OCI-LY3 (cell line): ENCODE measurements at regions not wholly inside any gene's neighbourhood (a gene's known extent, or its start where the extent isn't known, plus 50 kb on each side); places are given as distances from the start of the nearest gene placed in this dataset.
A peak's percentile ranks its signal among the peaks of the same experiment; 100 is the strongest.

Experiments
- H2AFZ ChIP-seq: fragments of 200-600, 300-600 bp; shearing (Covaris generic); 2 replicates; pipeline ENCODE4 v1.6.0; 2014; ENCODE audit warnings: antibody characterized with exemption, low read depth, low read length
- H3K27ac ChIP-seq: fragments of 200-600, 300-600 bp; sonication (generic); 2 replicates; pipeline ENCODE4 v1.5.1; 2014; ENCODE audit warnings: mild to moderate bottlenecking, low read length, moderate library complexity, mixed read lengths
- H3K27me3 ChIP-seq: fragments of 200-600, 300-600 bp; sonication (generic); 2 replicates; pipeline ENCODE4 v1.6.1; 2014; ENCODE audit warnings: low read depth, low read length, mixed read lengths
- H3K36me3 ChIP-seq: fragments of 200-600, 300-600 bp; sonication (generic); replicated peaks from 2 replicates; pipeline ENCODE3; 2014; ENCODE audit warnings: low read depth, low read length, mixed read lengths
- H3K4me1 ChIP-seq: fragments of 300-600, 200-600 bp; sonication (generic); 2 replicates; pipeline ENCODE4 v1.6.1; 2014; ENCODE audit warnings: low read length, mixed read lengths
- H3K4me2 ChIP-seq: fragments of 200-600, 300-600 bp; sonication (generic); 2 replicates; pipeline ENCODE4 v1.6.1; 2014; ENCODE audit warnings: low read length, mixed read lengths
- H3K4me3 ChIP-seq: fragments of 300-600, 200-600 bp; sonication (generic); 2 replicates; pipeline ENCODE4 v1.5.1; 2014; ENCODE audit warnings: antibody characterized with exemption, mild to moderate bottlenecking, low read length, moderate library complexity
- H3K79me2 ChIP-seq: fragments of 300-600, 200-600 bp; shearing (Covaris generic); 2 replicates; pipeline ENCODE4 v1.6.1; 2014; ENCODE audit warnings: mild to moderate bottlenecking, low read length, mixed read lengths
- H3K9ac ChIP-seq: fragments of 300-600, 200-600 bp; shearing (Covaris generic); 2 replicates; pipeline ENCODE4 v1.6.0; 2014; ENCODE audit warnings: mild to moderate bottlenecking, low read length, moderate library complexity
- H3K9me3 ChIP-seq: fragments of 200-600, 300-600 bp; shearing (Covaris generic); 2 replicates; pipeline ENCODE4 v1.6.1; 2014; ENCODE audit warnings: low read length, mixed read lengths; ENCODE audit not compliant: insufficient read depth
- H4K20me1 ChIP-seq: fragments of 200-600, 300-600 bp; sonication (generic); 2 replicates; pipeline ENCODE4 v1.6.1; 2016; ENCODE audit warnings: low read length, mixed read lengths; ENCODE audit not compliant: insufficient read depth
- EZH2phosphoT487 ChIP-seq: fragments of 200-600 bp; shearing (Covaris generic); IDR thresholded peaks from 2 replicates; pipeline ENCODE4 v1.6.1; 2018; ENCODE audit warnings: antibody characterized with exemption, mixed run types, low read depth
- TF ChIP-seq, protein P1 (sequence below): fragments of 200-600, 300-600 bp; sonication (generic); IDR thresholded peaks from 2 replicates; pipeline ENCODE4 v1.5.1; 2014; ENCODE audit warnings: antibody characterized with exemption, low read length, low read depth

DNA sequence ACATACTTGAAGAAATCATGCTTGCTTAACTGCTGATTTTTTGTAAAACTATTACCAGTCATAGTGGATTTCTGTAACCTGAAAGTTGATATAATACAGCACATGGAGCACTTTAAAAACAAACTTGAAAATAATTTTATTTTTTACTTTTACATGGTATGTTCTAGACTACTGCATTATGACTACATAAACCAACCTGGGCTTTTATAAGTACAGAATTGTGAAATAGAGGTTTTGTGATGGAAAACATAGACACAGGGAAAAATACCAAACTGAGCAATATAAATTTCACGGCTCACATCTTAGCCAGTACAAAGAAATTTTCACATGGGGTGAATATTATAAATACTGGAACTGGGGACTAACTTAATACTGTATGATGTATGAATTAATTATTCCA, 59.3 kb upstream of the CTIF start:
- Histone ChIP-seq H3K36me3 (no peaks in the 10 kb centered on the region), H2AFZ (no peak overlapping the region), H3K27me3 (peaks cover 36% of the 10 kb centered on the region), H3K9ac (no peak overlapping the region), H3K27ac (no peak overlapping the region), H3K79me2 (no peaks in the 10 kb centered on the region), H3K4me1 (no peaks in the 10 kb centered on the region), H3K4me3 (no peak overlapping the region), H4K20me1 (no peaks in the 10 kb centered on the region), H3K4me2 (no peak overlapping the region), H3K9me3 (no peaks in the 10 kb centered on the region)
- TF ChIP-seq, protein P1, sequence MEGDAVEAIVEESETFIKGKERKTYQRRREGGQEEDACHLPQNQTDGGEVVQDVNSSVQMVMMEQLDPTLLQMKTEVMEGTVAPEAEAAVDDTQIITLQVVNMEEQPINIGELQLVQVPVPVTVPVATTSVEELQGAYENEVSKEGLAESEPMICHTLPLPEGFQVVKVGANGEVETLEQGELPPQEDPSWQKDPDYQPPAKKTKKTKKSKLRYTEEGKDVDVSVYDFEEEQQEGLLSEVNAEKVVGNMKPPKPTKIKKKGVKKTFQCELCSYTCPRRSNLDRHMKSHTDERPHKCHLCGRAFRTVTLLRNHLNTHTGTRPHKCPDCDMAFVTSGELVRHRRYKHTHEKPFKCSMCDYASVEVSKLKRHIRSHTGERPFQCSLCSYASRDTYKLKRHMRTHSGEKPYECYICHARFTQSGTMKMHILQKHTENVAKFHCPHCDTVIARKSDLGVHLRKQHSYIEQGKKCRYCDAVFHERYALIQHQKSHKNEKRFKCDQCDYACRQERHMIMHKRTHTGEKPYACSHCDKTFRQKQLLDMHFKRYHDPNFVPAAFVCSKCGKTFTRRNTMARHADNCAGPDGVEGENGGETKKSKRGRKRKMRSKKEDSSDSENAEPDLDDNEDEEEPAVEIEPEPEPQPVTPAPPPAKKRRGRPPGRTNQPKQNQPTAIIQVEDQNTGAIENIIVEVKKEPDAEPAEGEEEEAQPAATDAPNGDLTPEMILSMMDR: no peak
- no peak for TF ChIP-seq EZH2phosphoT487

DNA sequence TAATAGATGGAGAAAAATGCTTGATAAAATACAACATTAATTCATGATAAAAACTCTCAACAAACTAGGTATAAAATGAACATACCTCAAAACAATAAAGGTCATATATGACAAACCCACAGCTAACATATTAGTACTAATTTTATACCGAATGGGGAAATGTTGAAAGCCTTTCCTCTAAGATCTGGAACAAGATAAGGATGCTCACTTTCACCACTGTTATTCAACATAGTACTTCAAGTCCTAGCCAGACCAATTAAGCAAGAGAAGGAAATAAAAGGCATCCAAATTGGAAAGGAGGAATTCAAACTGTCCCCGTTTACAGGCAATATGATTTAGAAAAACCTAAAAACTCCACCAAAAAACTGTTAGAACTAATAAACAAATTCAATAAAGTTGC, 61.5 kb upstream of the CTIF start:
- H3K27ac ChIP-seq: no peak overlapping the region
- TF ChIP-seq EZH2phosphoT487: no peak
- TF ChIP-seq, protein P1: no peak
- no peaks in the 10 kb centered on the region for H3K79me2 ChIP-seq
- H3K36me3 ChIP-seq: no peaks in the 10 kb centered on the region
- H2AFZ ChIP-seq: no peak overlapping the region
- no peak overlapping the region for H3K9ac ChIP-seq
- H3K4me2 ChIP-seq: no peak overlapping the region
- no peaks in the 10 kb centered on the region for H3K9me3 ChIP-seq
- peaks cover 39% of the 10 kb centered on the region for H3K27me3 ChIP-seq
- no peak overlapping the region for H3K4me3 ChIP-seq
- no peaks in the 10 kb centered on the region for H3K4me1 ChIP-seq
- no peaks in the 10 kb centered on the region for H4K20me1 ChIP-seq

DNA sequence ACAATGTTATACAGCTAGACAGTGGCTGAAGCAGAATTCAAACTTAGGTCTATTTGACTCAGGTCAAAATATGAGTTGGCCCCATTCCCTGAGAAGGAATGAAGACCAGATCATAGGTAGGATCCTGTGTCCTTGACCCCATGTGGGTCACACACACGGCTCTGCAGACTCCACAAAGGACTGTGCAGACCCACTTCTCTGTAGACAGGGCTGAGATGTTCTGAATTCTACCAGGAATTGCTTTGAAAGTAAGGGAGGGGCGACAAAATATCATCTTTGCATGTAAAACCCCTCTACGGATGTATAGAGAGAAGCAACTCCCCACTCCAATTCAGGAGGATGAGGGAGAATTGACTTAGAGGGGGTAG, 62.3 kb upstream of the CTIF start:
- Histone ChIP-seq H3K4me3 (no peak overlapping the region), H3K4me1 (no peaks in the 10 kb centered on the region), H2AFZ (no peak overlapping the region), H3K9me3 (no peaks in the 10 kb centered on the region), H4K20me1 (no peaks in the 10 kb centered on the region), H3K27me3 (peaks cover 42% of the 10 kb centered on the region), H3K36me3 (no peaks in the 10 kb centered on the region), H3K9ac (no peak overlapping the region), H3K4me2 (no peak overlapping the region), H3K27ac (no peak overlapping the region), H3K79me2 (no peaks in the 10 kb centered on the region)
- TF ChIP-seq, protein P1: no peak
- TF ChIP-seq EZH2phosphoT487: no peak

DNA sequence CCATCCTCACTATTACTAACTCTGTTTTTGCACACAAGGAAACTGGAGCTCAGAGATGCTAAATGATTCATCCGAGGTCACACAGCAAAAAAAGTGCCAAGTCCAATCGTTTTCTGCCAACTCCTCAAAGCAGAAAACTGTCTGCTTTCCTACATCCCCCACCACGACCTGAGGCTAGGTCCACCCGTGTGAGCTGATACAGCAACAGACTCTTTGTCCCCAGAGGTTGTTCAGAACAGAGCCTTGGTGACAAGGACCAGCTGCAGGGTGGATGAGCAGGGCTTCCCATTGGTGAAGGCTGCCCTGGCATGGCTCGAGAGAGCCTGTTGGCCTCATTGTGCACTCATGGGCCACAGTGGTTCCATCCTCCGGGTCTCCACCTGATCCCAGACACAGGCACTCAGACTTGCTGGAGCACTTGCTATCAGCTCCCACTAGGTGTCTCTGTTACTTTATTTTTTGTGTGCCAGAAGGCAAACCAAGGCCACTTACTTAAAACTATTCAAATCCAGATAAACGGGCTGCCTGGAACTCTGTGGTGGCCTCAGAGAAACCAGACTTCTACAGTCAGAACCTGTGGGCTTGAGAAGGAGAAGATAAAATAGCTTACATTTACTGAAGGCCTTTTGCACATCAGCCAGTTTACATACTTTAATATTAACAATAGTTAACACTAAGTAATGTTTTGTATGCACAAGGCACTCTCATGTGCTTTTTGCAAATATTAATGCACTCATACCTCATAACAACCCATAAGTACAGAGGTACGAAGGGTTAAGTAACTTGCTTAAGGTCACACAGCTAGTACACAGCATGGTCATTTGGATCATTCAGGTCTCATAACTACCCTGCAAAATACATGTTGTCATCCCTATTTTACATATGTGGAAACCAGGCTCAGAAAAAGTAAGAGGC, 62.9 kb upstream of the CTIF start:
- Histone ChIP-seq H3K9ac (no peak overlapping the region), H3K27me3 (peaks cover 45% of the 10 kb centered on the region), H4K20me1 (no peaks in the 10 kb centered on the region), H3K27ac (no peak overlapping the region), H3K79me2 (no peaks in the 10 kb centered on the region), H2AFZ (peak overlapping the region; percentile 27; the same call in 1 of the 2 replicates), H3K4me3 (no peak overlapping the region), H3K4me1 (no peaks in the 10 kb centered on the region), H3K4me2 (peak overlapping the region; percentile 27), H3K36me3 (no peaks in the 10 kb centered on the region), H3K9me3 (no peaks in the 10 kb centered on the region)
- no peak for TF ChIP-seq EZH2phosphoT487
- TF ChIP-seq, protein P1: peak; percentile 99
